WTC11 (cell line): ENCODE measurements at regions not wholly inside any gene's neighbourhood (a gene's known extent, or its start where the extent isn't known, plus 50 kb on each side); places are given as distances from the start of the nearest gene placed in this dataset.
A peak's percentile ranks its signal among the peaks of the same experiment; 100 is the strongest.

ENCODE experiments used
- ATAC-seq: fragments of 200-7000 bp; cut with Tn5 transposase; 2 replicates; pipeline ENCODE4 v1.10.0; 2021; ENCODE audit warnings: mild to moderate bottlenecking, moderate library complexity
- CTCF ChIA-PET: fragments of 300-600 bp; sonication (Branson Sonifier 250); formaldehyde crosslinking; loops from one replicate; lab custom pipeline; 2021; ENCODE audit warnings: antibody characterized with exemption; lab: Charles Lee
- POLR2A ChIA-PET: fragments of 350-600 bp; sonication (Branson Sonifier 250); formaldehyde crosslinking; loops from one replicate; lab custom pipeline; 2021; ENCODE audit warnings: antibody characterized with exemption; lab: Charles Lee
- DNase-seq: peaks from one replicate; pipeline ENCODE4 v3.0.0; 2021; ENCODE audit warnings: low spot score
- H3K27ac Mint-ChIP-seq: 2 replicates; pipeline ENCODE4 v1.8.0; 2021; ENCODE audit warnings: mixed read lengths
- H3K27me3 Mint-ChIP-seq: 2 replicates; pipeline ENCODE4 v1.8.0; 2021; ENCODE audit warnings: low read depth, mild to moderate bottlenecking, moderate library complexity, mixed read lengths
- H3K36me3 Mint-ChIP-seq: 2 replicates; pipeline ENCODE4 v1.8.0; 2021; ENCODE audit warnings: mixed read lengths
- H3K4me1 Mint-ChIP-seq: 2 replicates; pipeline ENCODE4 v1.8.0; 2022; ENCODE audit warnings: mixed read lengths
- H3K4me3 Mint-ChIP-seq: 2 replicates; pipeline ENCODE4 v1.8.0; 2021; ENCODE audit warnings: mild to moderate bottlenecking, moderate library complexity, mixed read lengths
- H3K9me3 Mint-ChIP-seq: 2 replicates; pipeline ENCODE4 v1.8.0; 2021; ENCODE audit warnings: mixed read lengths
- CTCF ChIP-seq: fragments of 200-600 bp; IDR thresholded peaks from 2 replicates; pipeline ENCODE4 v1.8.0; 2022; ENCODE audit warnings: antibody characterized with exemption
- E2F5 ChIP-seq: sonication (generic); formaldehyde crosslinking; IDR thresholded peaks from 2 replicates; pipeline ENCODE4 v1.8.1; 2022; ENCODE audit warnings: mild to moderate bottlenecking, moderate library complexity, missing genetic modification reagents
- ELF4 ChIP-seq: sonication (generic); formaldehyde crosslinking; IDR thresholded peaks from 2 replicates; pipeline ENCODE4 v1.8.1; 2022; ENCODE audit warnings: low read depth, mild to moderate bottlenecking, moderate library complexity, missing genetic modification reagents
- ESRRA ChIP-seq: sonication (generic); formaldehyde crosslinking; IDR thresholded peaks from 2 replicates; pipeline ENCODE4 v1.8.1; 2022; ENCODE audit warnings: mild to moderate bottlenecking, missing genetic modification reagents, borderline replicate concordance
- GTF2I ChIP-seq: fragments of 250-450 bp; sonication (Bioruptor Pico); conservative IDR thresholded peaks from 2 replicates; pipeline ENCODE4 v1.4.0; 2021; ENCODE audit warnings: mild to moderate bottlenecking
- HMGA2 ChIP-seq: fragments of 250-450 bp; sonication (Bioruptor Pico); IDR thresholded peaks from 2 replicates; pipeline ENCODE4 v1.4.0; 2021; ENCODE audit warnings: mild to moderate bottlenecking, moderate library complexity
- IRF1 ChIP-seq: sonication (generic); formaldehyde crosslinking; IDR thresholded peaks from 2 replicates; pipeline ENCODE4 v1.8.0; 2023; ENCODE audit warnings: missing genetic modification reagents
- JAZF1 ChIP-seq: fragments of 250-450 bp; sonication (Bioruptor Pico); IDR thresholded peaks from 2 replicates; pipeline ENCODE4 v1.9.0; 2021; ENCODE audit warnings: moderate library complexity, mild to moderate bottlenecking, inconsistent platforms
- MXD4 ChIP-seq: fragments of 250-450 bp; sonication (Bioruptor Pico); IDR thresholded peaks from 2 replicates; pipeline ENCODE4 v1.8.0; 2021; ENCODE audit warnings: mild to moderate bottlenecking, moderate library complexity, borderline replicate concordance
- NR1H2 ChIP-seq: sonication (generic); formaldehyde crosslinking; IDR thresholded peaks from 2 replicates; pipeline ENCODE4 v1.9.0; 2021; ENCODE audit warnings: mild to moderate bottlenecking, moderate library complexity, missing genetic modification reagents
- NR2C2 ChIP-seq: sonication (generic); formaldehyde crosslinking; IDR thresholded peaks from 2 replicates; pipeline ENCODE4 v1.8.0; 2022; ENCODE audit warnings: mild to moderate bottlenecking, missing genetic modification reagents
- PRDM15 ChIP-seq: sonication (generic); formaldehyde crosslinking; IDR thresholded peaks from 2 replicates; pipeline ENCODE4 v1.8.0; 2022; ENCODE audit warnings: missing genetic modification reagents
- SP1 ChIP-seq: sonication (generic); formaldehyde crosslinking; conservative IDR thresholded peaks from 2 replicates; pipeline ENCODE4 v1.8.1; 2022; ENCODE audit warnings: missing genetic modification reagents
- TEAD1 ChIP-seq: sonication (generic); formaldehyde crosslinking; IDR thresholded peaks from 2 replicates; pipeline ENCODE4 v1.8.0; 2022; ENCODE audit warnings: mild to moderate bottlenecking, missing genetic modification reagents
- ZBTB43 ChIP-seq: sonication (generic); formaldehyde crosslinking; IDR thresholded peaks from 2 replicates; pipeline ENCODE4 v1.8.1; 2023; ENCODE audit warnings: mild to moderate bottlenecking, missing genetic modification reagents
- ZNF138 ChIP-seq: sonication (generic); formaldehyde crosslinking; conservative IDR thresholded peaks from 2 replicates; pipeline ENCODE4 v1.8.1; 2022; ENCODE audit warnings: mild to moderate bottlenecking, moderate library complexity, missing genetic modification reagents
- ZNF416 ChIP-seq: fragments of 250-450 bp; sonication (Bioruptor Pico); IDR thresholded peaks from 2 replicates; pipeline ENCODE4 v1.9.0; 2021; ENCODE audit warnings: mild to moderate bottlenecking, inconsistent platforms
- ZNF425 ChIP-seq: fragments of 250-450 bp; sonication (Bioruptor Pico); conservative IDR thresholded peaks from 2 replicates; pipeline ENCODE4 v1.9.0; 2021; ENCODE audit warnings: mild to moderate bottlenecking
- ZNF532 ChIP-seq: fragments of 250-450 bp; sonication (Bioruptor Pico); IDR thresholded peaks from 2 replicates; pipeline ENCODE4 v1.9.0; 2021; ENCODE audit warnings: mild to moderate bottlenecking, borderline replicate concordance

- Mint-ChIP-seq H3K36me3 (peaks cover 17% of the 10 kb centered on the region), H3K27ac (peak overlapping the region; percentile 96), H3K9me3 (no peaks in the 10 kb centered on the region), H3K4me1 (peaks cover 3% of the 10 kb centered on the region; the same call in 1 of the 2 replicates), H3K27me3 (no peaks in the 10 kb centered on the region), H3K4me3 (peak overlapping the region; percentile 97)
- ATAC-seq (peak; percentile 99), DNase-seq (peak; percentile 93)
- ChIA-PET POLR2A (interaction anchor here (0.7 to 2.0 kb wide), 2 partner anchors 13 to 19 kb away, joined by 5 to 9 read pairs; no protein-coding TSS in a partner anchor), CTCF (interaction anchor here (0.8 to 1.5 kb wide), 2 partner anchors 19 to 29 kb away, joined by 3 to 4 read pairs; no protein-coding TSS in a partner anchor)
- TF ChIP-seq ELF4 (CRISPR knock-in tag) (no peak), ZNF425 (CRISPR knock-in tag) (no peak), GTF2I (no peak), HMGA2 (CRISPR knock-in tag) (no peak), ZNF532 (CRISPR knock-in tag) (no peak), ZNF138 (CRISPR knock-in tag) (no peak), SP1 (peak; percentile 72), PRDM15 (CRISPR knock-in tag) (peak; percentile 94), ZNF416 (no peak), ZBTB43 (CRISPR knock-in tag) (0 out of 2 replicates have a peak, but pooled peaks have one; percentile 33), CTCF (no peak), MXD4 (CRISPR knock-in tag) (no peak), NR1H2 (CRISPR knock-in tag) (no peak), ESRRA (CRISPR knock-in tag) (peak; percentile 35; the same call in 1 of the 2 replicates), TEAD1 (CRISPR knock-in tag) (no peak), E2F5 (CRISPR knock-in tag) (peak; percentile 41; the same call in 1 of the 2 replicates), IRF1 (CRISPR knock-in tag) (0 out of 2 replicates have a peak, but pooled peaks have one; percentile 27), JAZF1 (CRISPR knock-in tag) (no peak), NR2C2 (no peak)
These were observed 122.1 kb upstream of the VKORC1L1 start for GRCh38 chr7:65750511-65751344.
